HG03135 (cell line): ENCODE measurements at regions not wholly inside any gene's neighbourhood (a gene's known extent, or its start where the extent isn't known, plus 50 kb on each side); places are given as distances from the start of the nearest gene placed in this dataset.
"Not testable (repeated sequence)": the region's sequence is repeated elsewhere in the genome, so short reads cannot be mapped to it uniquely, and the experiment has no call there.

ENCODE experiments used
- ATAC-seq: cut with Tn5 transposase; IDR thresholded peaks from one replicate; pipeline ENCODE4 v1.9.1; 2021; ENCODE audit warnings: mild to moderate bottlenecking, moderate library complexity; ENCODE audit not compliant: unreplicated experiment

DNA sequence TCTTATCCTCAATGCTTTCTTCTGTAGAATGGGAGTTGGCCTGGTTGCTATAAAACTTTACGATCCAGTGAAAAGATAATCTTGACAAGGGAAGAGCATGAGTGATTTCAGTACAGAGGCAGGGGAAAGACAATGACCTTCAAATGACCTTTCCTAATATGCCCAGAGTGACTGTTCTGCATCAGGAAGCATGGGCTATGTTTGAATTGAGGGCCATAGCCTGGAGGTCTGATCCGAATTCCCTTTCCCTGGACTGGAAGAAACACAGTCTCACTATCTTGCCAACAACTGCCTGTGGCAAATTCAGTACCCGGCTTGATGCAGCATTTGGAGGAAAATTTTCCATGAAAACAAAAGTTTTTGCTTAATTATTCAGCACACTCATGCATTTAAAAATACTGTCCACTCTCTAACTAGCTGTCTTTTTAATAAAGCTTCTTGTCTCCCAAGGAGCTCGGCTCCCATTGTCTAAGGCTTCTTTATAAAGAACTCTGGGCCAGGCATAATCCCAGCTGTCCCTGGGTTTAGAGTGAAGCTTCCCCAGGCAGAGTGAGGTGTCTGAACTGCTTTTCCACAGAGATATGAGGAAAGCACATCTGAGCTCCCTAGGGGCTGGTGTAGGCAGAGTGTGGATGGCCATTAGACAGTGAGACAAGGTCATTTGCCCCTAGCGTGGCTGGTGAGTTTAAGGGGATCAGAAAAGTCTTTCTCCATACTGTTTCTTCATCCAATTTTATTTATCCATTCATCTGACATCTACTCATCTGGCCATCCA, 132.7 kb upstream of the CADM1 start:
- ATAC-seq = no peak

DNA sequence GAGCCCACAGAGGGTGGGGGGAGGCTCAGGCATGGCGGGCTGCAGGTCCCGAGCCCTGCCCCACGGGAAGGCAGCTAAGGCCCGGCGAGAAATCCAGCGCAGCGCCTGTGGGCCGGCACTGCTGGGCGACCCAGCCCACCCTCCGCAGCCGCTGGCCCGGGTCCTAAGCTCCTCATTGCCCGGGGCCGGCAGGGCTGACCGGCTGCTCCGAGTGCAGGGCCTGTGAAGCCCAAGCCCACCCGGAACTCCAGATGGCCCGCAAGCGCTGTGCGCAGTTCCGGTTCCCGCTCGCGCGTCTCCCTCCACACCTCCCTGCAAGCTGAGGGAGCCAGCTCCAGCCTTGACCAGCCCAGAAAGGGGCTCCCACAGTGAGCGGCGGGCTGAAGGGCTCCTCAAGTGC, 129.8 kb upstream of the CADM1 start:
- ATAC-seq = not testable (repeated sequence)

GRCh38 chr11:115632061-115632460, 127.8 kb upstream of the CADM1 start:
- no peak for ATAC-seq

DNA sequence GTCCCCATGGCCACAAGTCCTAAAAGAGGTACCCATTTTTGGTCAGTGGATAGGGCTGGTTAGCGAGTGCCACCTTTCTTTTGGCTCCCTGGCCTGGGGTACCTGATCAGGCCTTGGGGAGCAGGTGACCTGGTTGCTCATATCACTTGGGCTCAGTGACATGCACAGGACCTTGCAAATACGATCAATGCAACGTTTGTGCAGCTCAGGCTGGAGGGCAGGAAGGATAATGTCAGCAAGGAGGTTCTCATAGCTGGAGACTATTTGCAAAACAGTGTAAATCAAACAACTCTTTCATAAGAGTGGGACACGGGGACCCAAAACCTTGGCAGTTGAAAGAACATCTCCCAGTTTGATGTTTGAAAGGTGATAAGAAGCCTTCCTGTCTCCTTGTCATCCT, 127.4 kb upstream of the CADM1 start:
- no peak for ATAC-seq

GRCh38 chr11:115630214-115630613, 126.0 kb upstream of the CADM1 start:
- no peak for ATAC-seq

DNA sequence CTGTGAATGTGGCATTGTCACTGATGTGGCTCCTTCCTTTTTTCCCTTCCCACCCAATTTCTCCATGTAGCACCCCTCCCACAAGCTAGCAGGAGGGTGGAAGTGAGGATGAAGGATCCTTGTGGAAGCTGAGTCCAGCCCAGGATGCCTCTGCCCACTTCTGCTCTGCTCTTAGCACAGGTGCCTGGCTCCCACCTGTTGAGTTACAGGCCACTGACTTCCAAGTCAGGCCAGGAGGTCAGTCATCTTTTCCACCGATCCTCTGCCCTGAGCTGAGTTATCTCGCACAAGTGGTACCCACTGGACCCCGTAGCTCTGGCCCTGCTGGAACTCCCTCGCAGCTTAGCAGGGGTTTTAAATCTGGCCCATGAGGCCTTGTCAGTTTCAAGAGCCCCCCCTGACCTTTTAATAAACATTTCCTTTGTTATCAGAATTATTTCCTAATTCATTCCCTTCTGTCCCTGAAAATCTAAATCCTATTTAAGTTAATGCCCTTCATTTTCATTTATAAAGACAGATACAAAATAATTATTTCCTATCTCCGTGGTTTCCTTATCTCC, 125.3 kb upstream of the CADM1 start:
- no peak for ATAC-seq

- no peak for ATAC-seq
These were observed 123.6 kb upstream of the CADM1 start for GRCh38 chr11:115627666-115628460.

- no peak for ATAC-seq
These were observed 122.9 kb upstream of the CADM1 start for GRCh38 chr11:115627071-115627470.

DNA sequence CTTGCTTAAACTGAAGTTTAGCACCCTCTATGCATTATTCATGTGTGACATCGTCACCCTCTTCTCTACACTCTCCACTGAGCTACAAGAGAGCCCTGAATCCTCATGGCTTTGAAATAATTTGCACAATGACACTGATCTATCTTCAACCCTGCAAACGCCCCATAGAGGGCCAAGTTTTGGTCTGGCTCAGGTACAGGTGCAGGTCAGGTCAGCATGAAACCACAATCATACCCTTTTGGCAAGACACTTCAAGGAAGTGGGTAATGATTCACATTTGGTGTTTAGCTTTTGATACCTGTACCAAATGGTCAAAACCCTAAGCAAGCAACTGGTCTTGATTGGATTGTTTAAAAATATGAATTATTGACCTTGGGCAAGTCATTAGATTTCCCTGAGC, 122.2 kb upstream of the CADM1 start:
- ATAC-seq = no peak

DNA sequence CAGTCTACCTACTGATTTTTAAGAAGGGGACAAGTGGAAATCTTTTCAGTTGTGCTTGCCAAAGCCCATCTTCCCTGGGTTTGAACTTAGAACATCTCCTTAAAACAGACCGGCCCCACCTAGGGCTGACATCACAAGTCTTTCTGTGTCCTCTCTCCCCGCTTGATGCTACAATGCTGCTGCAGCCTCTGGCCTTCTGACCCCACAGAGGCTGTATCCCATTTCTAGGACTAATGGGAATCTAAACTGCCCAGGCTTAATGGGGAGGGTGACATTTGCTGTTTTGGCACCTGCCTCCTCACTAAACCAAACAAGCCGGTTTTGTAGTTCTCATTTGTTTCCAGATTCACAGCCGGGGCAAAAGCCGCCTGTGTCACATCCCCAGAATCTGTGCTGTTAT, 121.3 kb upstream of the CADM1 start:
- ATAC-seq = no peak

GRCh38 chr11:115624065-115624464, 119.8 kb upstream of the CADM1 start:
- no peak for ATAC-seq

- ATAC-seq = no peak
These were observed 118.8 kb upstream of the CADM1 start for GRCh38 chr11:115623021-115623451.

GRCh38 chr11:115618428-115618827, 114.2 kb upstream of the CADM1 start:
- ATAC-seq = no peak

DNA sequence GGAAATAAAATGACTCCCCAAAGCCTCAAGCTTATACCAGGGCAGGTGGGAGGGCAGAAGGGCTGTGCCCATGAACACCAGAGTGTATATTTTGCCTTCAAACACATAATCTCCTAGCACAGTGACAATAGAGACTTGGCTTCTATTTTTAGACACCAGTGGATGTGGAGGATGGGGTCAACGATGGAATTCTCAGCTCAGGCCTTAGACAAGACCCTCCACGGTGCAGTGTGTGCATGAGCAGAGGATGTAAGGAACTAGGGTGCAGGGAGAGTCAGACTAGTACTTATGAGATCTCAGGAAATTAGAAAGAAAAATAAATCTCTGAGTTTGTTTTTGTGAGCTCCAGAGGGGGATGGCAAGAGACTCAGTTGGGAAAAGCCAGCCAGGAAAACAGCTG, 113.6 kb upstream of the CADM1 start:
- no peak for ATAC-seq

DNA sequence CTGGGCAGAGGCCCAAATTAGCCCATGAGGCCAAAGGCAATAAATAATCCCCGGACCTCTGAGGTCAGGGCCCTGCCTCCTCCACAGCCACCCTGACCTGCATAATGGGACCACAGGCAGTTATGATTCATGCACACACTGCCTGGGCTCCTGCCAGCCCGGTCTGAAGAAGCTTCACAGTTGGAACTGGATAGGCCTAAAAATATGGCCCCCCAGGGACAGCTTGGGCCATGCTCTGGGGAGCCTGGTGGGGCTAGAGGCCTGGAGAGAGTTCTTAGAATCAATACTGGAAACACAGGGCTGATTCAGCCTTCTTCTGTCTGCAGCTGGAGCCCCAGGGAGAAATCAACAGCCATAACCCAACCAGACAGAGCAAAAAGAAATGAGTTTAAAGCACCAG, 112.8 kb upstream of the CADM1 start:
- ATAC-seq = no peak

DNA sequence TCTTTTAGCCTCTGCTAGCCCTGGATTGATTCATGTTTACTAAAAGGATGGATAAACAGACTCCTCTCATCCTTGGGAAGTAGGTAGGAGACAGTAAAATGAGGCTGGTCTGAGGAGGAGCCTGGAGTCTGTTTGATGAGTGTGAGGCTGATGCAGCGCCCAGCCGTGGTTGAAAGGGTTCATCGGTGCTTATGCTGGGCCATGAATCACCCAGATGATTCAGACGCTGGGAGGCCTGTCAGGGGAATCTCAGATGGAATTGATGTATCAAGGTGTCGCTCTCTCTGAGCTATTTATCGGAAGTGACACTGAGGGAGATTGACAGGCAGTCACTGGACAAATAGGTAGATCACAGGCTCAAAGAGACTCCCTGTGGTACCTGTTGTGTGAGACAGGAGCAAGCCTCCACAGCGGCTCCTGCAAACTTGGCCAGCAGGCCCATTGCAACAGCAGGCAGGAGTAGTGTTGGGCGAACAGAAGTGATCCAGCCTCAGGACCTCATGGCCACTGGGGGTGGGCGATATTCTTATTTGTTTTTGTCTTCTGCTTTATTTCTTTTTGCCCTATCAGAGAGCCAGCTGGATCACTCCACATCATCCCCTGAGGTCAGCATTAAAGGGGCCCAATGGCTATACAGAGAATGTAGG, 109.9 kb upstream of the CADM1 start:
- ATAC-seq = no peak

DNA sequence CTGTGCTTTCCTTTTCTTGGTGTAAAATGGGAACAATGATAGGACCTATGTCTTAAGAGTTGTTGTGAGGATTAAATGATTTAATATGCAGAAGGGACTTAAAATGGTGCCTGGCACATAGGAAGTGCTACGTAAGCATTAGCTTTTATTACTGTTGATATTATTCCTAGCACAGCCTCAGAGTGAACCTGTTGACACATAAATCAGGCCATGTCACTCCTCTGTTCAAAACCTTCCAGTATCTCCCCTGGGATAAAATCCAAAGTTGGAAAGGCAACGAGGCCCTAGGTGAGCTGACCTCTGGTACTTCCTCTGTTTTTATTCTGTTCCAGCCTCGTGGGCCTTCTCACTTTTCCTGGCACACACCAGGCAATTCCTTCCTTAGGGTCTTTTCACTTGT, 108.8 kb upstream of the CADM1 start:
- no peak for ATAC-seq

DNA sequence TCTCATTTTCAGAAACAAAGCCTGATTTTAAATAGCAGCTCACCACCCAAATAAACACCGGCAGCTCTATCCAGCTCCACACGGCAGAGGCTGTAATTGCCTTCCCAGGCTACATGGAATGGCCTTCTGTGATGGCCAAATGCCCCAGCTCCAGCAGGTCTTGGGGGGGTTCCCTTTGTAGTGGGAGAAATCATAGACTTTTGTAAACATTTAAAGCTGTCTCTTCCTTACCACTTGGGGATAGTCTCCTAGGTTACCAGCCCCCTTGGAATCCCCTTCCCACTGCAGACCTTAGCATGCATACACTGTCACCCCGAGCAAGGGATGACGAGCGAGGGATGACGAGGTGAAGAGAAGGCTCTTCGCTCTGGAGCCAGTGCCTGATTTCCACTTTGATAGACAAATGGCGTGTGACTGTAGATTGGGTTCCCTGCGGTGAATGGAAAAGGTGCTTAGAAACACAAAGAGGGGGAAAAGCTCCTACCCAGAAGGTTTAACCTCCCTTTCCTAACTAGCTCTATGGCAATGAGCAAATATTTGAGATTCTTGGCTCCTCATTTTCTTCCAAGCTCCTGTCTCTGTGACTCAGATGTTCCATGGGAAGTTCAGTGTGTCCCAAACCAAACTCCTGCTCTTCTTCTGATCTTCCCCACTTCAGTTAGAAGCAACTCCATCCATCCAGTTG, 108.0 kb upstream of the CADM1 start:
- ATAC-seq = no peak

- ATAC-seq = no peak
These were observed 107.1 kb upstream of the CADM1 start for GRCh38 chr11:115611343-115611742.

GRCh38 chr11:115610908-115611307, 106.7 kb upstream of the CADM1 start:
- no peak for ATAC-seq

DNA sequence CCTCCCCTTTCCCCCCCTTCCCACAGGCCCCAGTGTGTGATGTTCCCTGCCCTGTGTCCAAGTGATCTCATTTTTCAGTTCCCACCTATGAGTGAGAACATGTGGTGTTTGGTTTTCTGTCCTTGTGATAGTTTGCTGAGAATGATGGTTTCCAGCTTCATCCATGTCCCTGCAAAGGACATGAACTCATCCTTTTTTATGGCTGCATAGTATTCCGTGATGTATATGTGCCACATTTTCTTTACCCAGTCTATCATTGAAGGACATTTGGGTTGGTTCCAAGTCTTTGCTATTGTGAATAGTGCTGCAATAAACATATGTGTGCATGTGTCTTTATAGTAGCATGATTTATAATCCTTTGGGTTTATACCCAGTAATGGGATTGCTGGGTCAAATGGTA, 106.0 kb upstream of the CADM1 start:
- ATAC-seq = not testable (repeated sequence)
